ENCODE measurements at regions not wholly inside any gene's neighbourhood (a gene's known extent, or its start where the extent isn't known, plus 50 kb on each side); places are given as distances from the start of the nearest gene placed in this dataset.

GRCh38 chr5:171628633-171628974, 157.0 kb upstream of the SMIM23 start:
- POLR2A ChIA-PET: no interaction called here
- ATAC-seq (no peak), FAIRE-seq (no peak), DNase-seq (ENCODE audit: low spot score) (no peak)
- H3K27ac ChIP-seq (ENCODE audit: extremely low read length, insufficient read depth, low read length): no peak overlapping the region
- H3K4me2 ChIP-seq (ENCODE audit: low read depth, low read length): no peak overlapping the region
- in situ Hi-C loops (cut with HindIII; ENCODE audit: extremely low pct_ligation_motif_present, low pct_unique_long_range_greater_than_20kb) (no loop called here), intact Hi-C loops (cut with micrococcal nuclease; ENCODE audit: unreplicated experiment) (no loop called here)
- peaks cover 13% of the 10 kb centered on the region for H3K4me1 ChIP-seq (ENCODE audit: insufficient read depth, low read length)
- H4K20me1 ChIP-seq (ENCODE audit: insufficient read depth, low read length): no peaks in the 10 kb centered on the region
- no peak overlapping the region for H3K9ac ChIP-seq (ENCODE audit: insufficient read depth, low read depth, low read length)
- no peaks in the 10 kb centered on the region for H3K9me3 ChIP-seq (ENCODE audit: low read length)
- no peak overlapping the region for H3K4me3 ChIP-seq (replicated peaks in 1 of 3; ENCODE audit: insufficient read depth in 1 of 3, low read depth in 2 of 3, low read length in 3 of 3)
- no peak overlapping the region for H2AFZ ChIP-seq (ENCODE audit: low read length)
- no TSS peak for BruUV-seq (replicated peaks)
- no peak for TF ChIP-seq TEF (CRISPR knock-in tag; IDR thresholded peaks at IDR 0.05)
- TF ChIP-seq ZNF484 (CRISPR knock-in tag; IDR thresholded peaks at IDR 0.05; ENCODE audit: borderline replicate concordance, low read depth): no peak
- no peak for TF ChIP-seq TARDBP (CRISPR knock-in tag; IDR thresholded peaks at IDR 0.05)
- TF ChIP-seq PBX2 (CRISPR knock-in tag; IDR thresholded peaks at IDR 0.05): no peak
- TF ChIP-seq IKZF4 (CRISPR knock-in tag; IDR thresholded peaks at IDR 0.05; ENCODE audit: borderline replicate concordance, low read depth, not compliant biosample characterization): no peak
- no peak for TF ChIP-seq GMEB2 (CRISPR knock-in tag; IDR thresholded peaks at IDR 0.05; ENCODE audit: low read depth)
- CTCF ChIA-PET (ENCODE audit: low intra/inter-chr PET ratio, low total read pairs): no interaction called here
- H3K27me3 ChIP-seq (ENCODE audit: control insufficient read depth in 1 of 2, insufficient read depth in 2 of 2, low read length in 2 of 2): no peaks in the 10 kb centered on the region
- H3K36me3 ChIP-seq (replicated peaks in 1 of 2; ENCODE audit: control insufficient read depth in 1 of 2, insufficient read depth in 2 of 2, low read length in 2 of 2): no peaks in the 10 kb centered on the region
- no peaks in the 10 kb centered on the region for H3K79me2 ChIP-seq (ENCODE audit: insufficient read depth, low read length)
- WGBS (ENCODE audit: low lambda C conversion rate): 62% methylated on average over 6 of the region's 6 CpGs

Measured in HepG2 (cell line).